SU-DHL-6 (cell line): ENCODE measurements at regions not wholly inside any gene's neighbourhood (a gene's known extent, or its start where the extent isn't known, plus 50 kb on each side); places are given as distances from the start of the nearest gene placed in this dataset.

ENCODE experiments used
- H2AFZ ChIP-seq: fragments of 200-600 bp; sonication (generic); 2 replicates; pipeline ENCODE4 v1.6.1; 2014; ENCODE audit warnings: low read depth, mild to moderate bottlenecking, moderate library complexity, mixed read lengths, antibody characterized with exemption, low read length; ENCODE audit not compliant: severe bottlenecking
- H3F3A ChIP-seq: fragments of 200-600 bp; shearing (Covaris generic); 2 replicates; pipeline ENCODE4 v1.6.0; 2016; ENCODE audit warnings: antibody characterized with exemption, mild to moderate bottlenecking; ENCODE audit not compliant: insufficient read depth
- H3K27ac ChIP-seq: fragments of 200-600 bp; sonication (generic); 2 replicates; pipeline ENCODE4 v1.5.1; 2016; ENCODE audit warnings: low read depth, mild to moderate bottlenecking, low read length, moderate library complexity, mixed read lengths
- H3K27me3 ChIP-seq: fragments of 200-600 bp; sonication (generic), shearing (Covaris generic); 2 replicates; pipeline ENCODE4 v1.6.0; 2014; ENCODE audit warnings: mild to moderate bottlenecking, low read length
- H3K36me3 ChIP-seq: fragments of 200-600 bp; sonication (generic); 2 replicates; pipeline ENCODE4 v1.6.1; 2014; ENCODE audit warnings: mild to moderate bottlenecking, low read length, mixed read lengths
- H3K4me2 ChIP-seq: fragments of 300-600, 200-600 bp; shearing (Covaris generic), sonication (generic); 2 replicates; pipeline ENCODE4 v1.6.0; 2014; ENCODE audit warnings: low read length, low read depth, mild to moderate bottlenecking; ENCODE audit not compliant: poor library complexity, severe bottlenecking
- H3K4me3 ChIP-seq: fragments of 200-600 bp; sonication (generic); 2 replicates; pipeline ENCODE4 v1.5.1; 2014; ENCODE audit warnings: antibody characterized with exemption, low read length, mild to moderate bottlenecking, mixed read lengths; ENCODE audit not compliant: insufficient read depth, poor library complexity, severe bottlenecking
- H3K79me2 ChIP-seq: fragments of 200-600 bp; sonication (generic); 2 replicates; pipeline ENCODE4 v1.6.1; 2014; ENCODE audit warnings: mild to moderate bottlenecking, low read length, moderate library complexity; ENCODE audit not compliant: insufficient read depth
- H3K9ac ChIP-seq: fragments of 200-600 bp; sonication (generic); 2 replicates; pipeline ENCODE4 v1.7.0; 2014; ENCODE audit warnings: mild to moderate bottlenecking, low read length
- H3K9me2 ChIP-seq: fragments of 200-600 bp; sonication (generic); replicated peaks from 2 replicates; pipeline ENCODE4 v1.6.1; 2014; ENCODE audit warnings: low read length; ENCODE audit not compliant: insufficient read depth
- H3K9me3 ChIP-seq: fragments of 200-600 bp; sonication (generic); 2 replicates; pipeline ENCODE4 v1.6.1; 2014; ENCODE audit warnings: low read length, mixed read lengths; ENCODE audit not compliant: insufficient read depth
- H4K20me1 ChIP-seq: fragments of 200-600 bp; sonication (generic); 2 replicates; pipeline ENCODE4 v1.6.1; 2014; ENCODE audit warnings: low read depth, mild to moderate bottlenecking, antibody characterized with exemption, low read length, moderate library complexity, mixed read lengths
- EZH2phosphoT487 ChIP-seq: fragments of 200-600 bp; sonication (generic), shearing (Covaris generic); conservative IDR thresholded peaks from 2 replicates; pipeline ENCODE4 v1.6.1; 2018; ENCODE audit warnings: mild to moderate bottlenecking, antibody characterized with exemption, low read length, moderate library complexity, mixed read lengths
- TF ChIP-seq, protein P1 (sequence below): fragments of 200-600 bp; sonication (generic); IDR thresholded peaks from one replicate; pipeline ENCODE4 v1.5.1; 2017; ENCODE audit warnings: antibody characterized with exemption, mild to moderate bottlenecking, low read length, moderate library complexity; ENCODE audit not compliant: insufficient read depth, poor library complexity, severe bottlenecking

DNA sequence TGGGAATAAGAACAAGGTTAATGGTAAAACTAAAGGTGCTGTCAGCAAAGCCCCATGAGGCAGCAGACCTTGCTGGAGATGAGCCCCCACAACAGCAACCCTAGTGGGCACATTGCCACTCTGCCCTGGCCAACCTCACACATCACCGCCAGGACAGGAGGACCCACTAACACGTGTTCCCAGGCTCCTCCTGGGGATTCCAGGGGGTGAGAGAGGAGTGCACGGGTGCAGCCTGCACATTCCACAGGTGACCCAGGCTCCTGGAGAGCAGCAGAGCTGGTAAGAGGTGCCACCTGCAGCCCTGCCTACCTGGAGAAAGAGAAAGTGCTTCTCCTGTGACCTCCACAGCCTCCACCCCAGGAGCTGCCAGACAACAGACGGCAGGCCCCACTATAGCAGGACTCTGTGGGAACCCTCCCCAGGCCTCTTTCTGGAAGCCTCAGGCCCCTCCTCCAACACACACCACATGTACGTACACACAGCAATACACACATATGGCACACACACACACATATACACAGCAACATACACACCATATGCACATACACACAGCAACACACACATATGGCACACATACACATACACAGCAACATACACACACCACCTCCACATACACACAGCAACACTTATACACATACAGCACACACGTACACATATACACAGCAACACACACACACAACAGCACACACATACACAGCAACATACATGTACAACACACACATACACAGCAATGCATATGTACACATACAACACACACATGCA is 187.1 kb downstream of the GLI2 start:
- no peaks in the 10 kb centered on the region for H3K9me2 ChIP-seq
- no peaks in the 10 kb centered on the region for H3K36me3 ChIP-seq
- H3K4me2 ChIP-seq, result no peak overlapping the region
- H3K79me2 ChIP-seq, result no peaks in the 10 kb centered on the region
- no peak overlapping the region for H3K4me3 ChIP-seq
- no peaks in the 10 kb centered on the region for H3K27me3 ChIP-seq
- H3K9ac ChIP-seq, result no peak overlapping the region
- H3K27ac ChIP-seq, result no peak overlapping the region
- no peaks in the 10 kb centered on the region for H4K20me1 ChIP-seq
- no peaks in the 10 kb centered on the region for H3K9me3 ChIP-seq
- TF ChIP-seq, protein P1, sequence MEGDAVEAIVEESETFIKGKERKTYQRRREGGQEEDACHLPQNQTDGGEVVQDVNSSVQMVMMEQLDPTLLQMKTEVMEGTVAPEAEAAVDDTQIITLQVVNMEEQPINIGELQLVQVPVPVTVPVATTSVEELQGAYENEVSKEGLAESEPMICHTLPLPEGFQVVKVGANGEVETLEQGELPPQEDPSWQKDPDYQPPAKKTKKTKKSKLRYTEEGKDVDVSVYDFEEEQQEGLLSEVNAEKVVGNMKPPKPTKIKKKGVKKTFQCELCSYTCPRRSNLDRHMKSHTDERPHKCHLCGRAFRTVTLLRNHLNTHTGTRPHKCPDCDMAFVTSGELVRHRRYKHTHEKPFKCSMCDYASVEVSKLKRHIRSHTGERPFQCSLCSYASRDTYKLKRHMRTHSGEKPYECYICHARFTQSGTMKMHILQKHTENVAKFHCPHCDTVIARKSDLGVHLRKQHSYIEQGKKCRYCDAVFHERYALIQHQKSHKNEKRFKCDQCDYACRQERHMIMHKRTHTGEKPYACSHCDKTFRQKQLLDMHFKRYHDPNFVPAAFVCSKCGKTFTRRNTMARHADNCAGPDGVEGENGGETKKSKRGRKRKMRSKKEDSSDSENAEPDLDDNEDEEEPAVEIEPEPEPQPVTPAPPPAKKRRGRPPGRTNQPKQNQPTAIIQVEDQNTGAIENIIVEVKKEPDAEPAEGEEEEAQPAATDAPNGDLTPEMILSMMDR, result no peak
- TF ChIP-seq EZH2phosphoT487, result no peak
- no peak overlapping the region for H2AFZ ChIP-seq
- no peaks in the 10 kb centered on the region for H3F3A ChIP-seq

- Histone ChIP-seq H3K9me2 (no peaks in the 10 kb centered on the region), H3K9ac (no peak overlapping the region), H3K4me3 (no peak overlapping the region), H3K9me3 (no peaks in the 10 kb centered on the region), H4K20me1 (no peaks in the 10 kb centered on the region), H2AFZ (no peak overlapping the region), H3K27ac (no peak overlapping the region), H3F3A (no peaks in the 10 kb centered on the region), H3K79me2 (no peaks in the 10 kb centered on the region), H3K36me3 (no peaks in the 10 kb centered on the region), H3K27me3 (no peaks in the 10 kb centered on the region), H3K4me2 (no peak overlapping the region)
- TF ChIP-seq, protein P1, result no peak
- no peak for TF ChIP-seq EZH2phosphoT487
Observed at GRCh38 chr2:120923426-120923825, 187.8 kb downstream of the GLI2 start.

GRCh38 chr2:120924924-120925323 is 189.3 kb downstream of the GLI2 start:
- Histone ChIP-seq H3K9me2 (no peaks in the 10 kb centered on the region), H3K79me2 (no peaks in the 10 kb centered on the region), H3K27me3 (no peaks in the 10 kb centered on the region), H3K4me2 (no peak overlapping the region), H3K9ac (no peak overlapping the region), H3K4me3 (no peak overlapping the region), H2AFZ (no peak overlapping the region), H3K9me3 (no peaks in the 10 kb centered on the region), H3K36me3 (no peaks in the 10 kb centered on the region), H4K20me1 (no peaks in the 10 kb centered on the region), H3F3A (no peaks in the 10 kb centered on the region), H3K27ac (no peak overlapping the region)
- TF ChIP-seq, protein P1, result no peak
- TF ChIP-seq EZH2phosphoT487, result no peak
